CD4-positive, alpha-beta T cell treated with Interferon gamma for 1 hour (primary cell): ENCODE measurements at regions not wholly inside any gene's neighbourhood (a gene's known extent, or its start where the extent isn't known, plus 50 kb on each side); places are given as distances from the start of the nearest gene placed in this dataset.

ENCODE experiments used
- DNase-seq: peaks from one replicate; pipeline ENCODE4 v3.0.0-alpha.2; 2020

DNA sequence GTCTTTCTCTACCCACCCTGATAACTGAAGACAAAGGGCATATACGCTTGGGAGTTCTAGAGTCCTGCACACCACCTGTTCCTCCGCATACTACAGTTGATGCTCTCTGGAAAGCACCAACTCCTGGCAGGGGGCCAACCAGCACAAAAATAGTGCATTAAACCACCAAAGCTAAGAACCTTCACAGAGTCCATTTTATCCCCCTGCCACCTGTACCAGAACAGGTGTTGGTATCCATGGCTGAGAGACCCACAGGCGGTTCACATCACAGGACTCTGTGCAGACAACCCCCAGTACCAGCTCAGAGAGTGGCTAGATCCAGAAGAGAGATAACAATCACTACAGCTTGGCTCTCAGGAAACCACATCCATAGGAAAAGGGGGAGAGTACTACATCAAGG is 114.4 kb upstream of the POU1F1 start:
- no peak for DNase-seq

- no peak for DNase-seq
Measured at GRCh38 chr3:87390353-87390752, 114.0 kb upstream of the POU1F1 start.

DNA sequence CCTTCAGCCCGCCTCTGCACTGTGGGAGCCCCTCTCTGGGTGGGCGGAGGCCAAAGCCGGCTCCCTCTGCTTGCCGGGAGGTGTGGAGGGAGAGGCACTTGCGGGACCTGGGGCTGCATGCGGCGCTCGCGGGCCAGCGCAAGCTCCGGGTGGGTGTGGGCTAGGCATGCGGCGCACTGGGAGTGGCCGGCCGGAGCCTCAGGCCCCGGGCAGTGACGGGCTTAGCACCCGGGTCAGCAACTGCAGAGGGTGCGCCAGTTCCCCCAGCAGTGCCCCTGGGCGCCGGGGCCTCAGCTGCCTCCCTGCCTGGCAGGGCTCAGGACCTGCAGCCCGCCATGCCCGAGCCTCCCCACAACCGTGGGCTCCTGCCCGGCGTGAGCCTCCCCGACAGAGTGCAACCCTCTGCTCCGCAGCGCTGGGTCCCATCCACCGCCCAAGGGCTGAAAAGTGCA is 98.9 kb upstream of the POU1F1 start:
- DNase-seq: no peak

- DNase-seq: no peak
Measured at GRCh38 chr3:87370007-87370406, 93.6 kb upstream of the POU1F1 start.

DNA sequence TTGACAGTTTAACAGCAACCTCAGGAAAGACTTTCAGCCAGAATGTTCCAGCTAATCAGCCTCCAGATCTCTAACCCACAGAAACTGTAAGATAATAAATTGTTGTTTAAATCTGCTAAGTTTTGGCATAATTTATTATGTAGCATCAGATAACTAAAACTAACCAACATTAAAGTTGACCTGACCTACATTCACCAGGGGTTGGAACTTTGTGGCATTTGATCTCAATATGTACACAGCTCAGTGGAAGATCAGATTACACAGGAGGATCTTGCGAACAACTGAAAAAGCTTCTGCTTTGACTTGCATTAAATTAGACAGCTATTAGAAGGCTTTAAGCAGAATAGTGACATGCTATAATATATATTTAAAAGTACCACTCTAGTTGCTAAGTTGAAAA is 91.4 kb upstream of the POU1F1 start:
- no peak for DNase-seq

GRCh38 chr3:87363721-87364120 is 87.3 kb upstream of the POU1F1 start:
- DNase-seq: no peak

GRCh38 chr3:87361956-87362355 is 85.6 kb upstream of the POU1F1 start:
- DNase-seq: no peak

- DNase-seq: no peak
Measured at GRCh38 chr3:87361271-87361670, 84.9 kb upstream of the POU1F1 start.

- no peak for DNase-seq
Measured at GRCh38 chr3:87359826-87360225, 83.4 kb upstream of the POU1F1 start.

GRCh38 chr3:87359025-87359424 is 82.6 kb upstream of the POU1F1 start:
- no peak for DNase-seq

GRCh38 chr3:87358066-87358465 is 81.7 kb upstream of the POU1F1 start:
- DNase-seq: no peak

DNA sequence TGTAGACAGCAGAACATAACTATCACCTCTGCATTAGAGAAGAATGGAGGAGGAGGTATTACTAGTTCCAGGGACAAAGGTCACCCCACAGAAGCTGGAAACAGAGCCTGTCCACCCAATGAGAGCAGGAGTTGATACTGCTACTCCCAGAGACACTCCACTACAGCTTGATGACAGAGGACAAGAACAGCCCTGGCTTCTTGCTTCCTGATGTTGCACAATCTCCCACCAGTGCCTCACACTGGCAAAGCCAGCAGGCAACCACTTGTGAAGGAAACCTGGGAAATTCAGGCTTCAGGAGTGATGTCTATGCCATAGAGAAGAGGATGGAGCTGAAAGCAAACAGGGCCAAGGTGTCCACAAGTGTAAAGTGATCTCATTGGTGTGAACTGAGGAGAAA is 78.0 kb upstream of the POU1F1 start:
- DNase-seq: no peak

DNA sequence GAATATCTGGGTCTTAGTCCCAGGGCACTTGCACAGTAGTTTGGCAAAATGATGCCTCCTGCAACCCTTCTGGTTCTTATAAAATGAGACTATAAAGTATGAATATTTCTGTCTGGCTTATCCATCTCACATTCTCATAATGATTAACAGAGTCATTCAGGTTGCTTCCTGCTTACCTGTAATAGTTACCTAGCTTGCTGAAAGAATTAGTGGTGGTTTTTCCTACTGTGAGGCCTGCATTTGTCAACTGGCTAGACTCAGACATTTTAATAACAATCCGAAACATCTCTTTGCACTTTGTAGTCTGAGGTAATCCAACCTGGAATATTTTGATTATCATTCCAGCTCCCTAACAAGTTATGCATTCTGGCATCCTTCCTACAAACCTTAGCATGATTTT is 75.6 kb upstream of the POU1F1 start:
- no peak for DNase-seq

- peak; percentile 3 for DNase-seq
Measured at GRCh38 chr3:87350367-87351199, 74.2 kb upstream of the POU1F1 start.

DNA sequence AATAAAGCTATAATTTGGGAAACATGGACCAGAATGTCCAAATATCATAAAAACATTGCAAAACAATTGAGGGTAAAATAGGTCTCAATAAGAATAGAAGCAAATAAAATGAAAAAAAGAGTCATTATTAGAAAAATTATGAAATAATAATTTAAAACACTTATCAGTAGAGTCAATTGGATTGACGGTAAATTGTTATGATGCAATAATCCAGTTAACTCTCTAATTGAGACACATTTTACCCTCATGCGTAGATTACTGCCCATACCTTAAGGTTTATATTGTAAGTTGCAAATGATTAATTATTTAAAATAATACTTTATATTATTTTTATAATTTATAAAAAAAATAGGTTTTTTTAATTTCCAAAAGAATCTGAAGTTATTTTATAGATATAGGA is 73.4 kb upstream of the POU1F1 start:
- DNase-seq: no peak

DNA sequence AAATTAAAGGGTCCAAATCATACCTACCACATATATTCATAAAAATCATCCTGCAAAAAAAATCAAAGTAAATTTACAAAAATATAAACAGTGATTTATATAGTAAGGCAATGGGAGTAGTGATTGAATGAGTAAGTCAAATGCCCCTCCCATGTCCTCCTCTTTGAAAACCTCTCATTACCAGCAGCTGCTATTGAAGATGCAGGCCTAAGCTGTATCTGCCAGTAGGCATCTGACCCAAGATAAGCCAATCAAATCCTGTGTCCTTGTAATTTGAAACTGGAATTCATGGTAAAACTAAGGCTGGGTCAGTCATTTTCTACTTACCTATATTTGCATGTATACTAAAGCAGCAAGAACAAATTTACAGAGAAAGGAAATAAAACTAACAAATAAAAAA is 60.4 kb upstream of the POU1F1 start:
- no peak for DNase-seq

DNA sequence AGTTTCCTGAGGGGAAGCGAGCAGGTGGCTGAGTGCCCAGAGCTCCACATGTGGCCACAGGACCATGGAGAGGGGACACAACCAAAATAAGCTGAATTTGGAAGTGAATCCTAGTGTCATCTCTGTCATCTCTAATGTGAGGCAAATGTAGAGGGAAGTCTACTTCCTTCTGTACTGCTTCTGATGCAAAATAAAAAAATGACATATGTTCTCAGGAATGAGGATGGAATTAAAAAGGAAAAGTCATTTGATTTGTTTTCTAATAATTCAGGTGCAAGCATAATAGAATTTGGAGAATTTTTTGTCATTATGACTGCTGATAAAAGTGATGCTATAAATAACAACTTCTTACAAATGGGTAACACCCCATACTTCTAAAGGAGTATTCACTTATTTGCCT is 59.5 kb upstream of the POU1F1 start:
- no peak for DNase-seq

DNA sequence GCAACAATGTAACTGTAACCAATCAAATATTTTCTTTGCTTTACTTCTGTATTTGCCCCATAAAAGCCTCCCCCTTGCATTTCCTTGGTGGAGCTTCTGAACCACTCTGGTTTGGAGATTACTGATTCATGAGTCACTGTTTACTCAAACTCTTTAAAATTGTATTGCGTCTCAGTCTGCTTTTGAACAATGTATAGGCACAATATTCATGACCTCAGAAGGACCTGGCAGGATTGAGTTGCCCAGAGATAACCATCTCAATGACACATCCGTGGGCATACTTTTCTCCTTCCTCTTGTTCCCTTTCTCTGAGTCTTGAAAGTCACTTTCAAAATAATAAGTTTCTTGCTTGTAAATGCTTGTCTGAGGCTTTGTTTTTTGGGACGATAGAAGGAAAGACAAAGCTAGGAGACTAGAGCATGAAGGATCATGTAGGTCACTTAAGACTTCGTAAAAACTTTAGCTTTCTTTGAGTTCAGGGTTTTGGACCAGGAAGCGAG is 57.1 kb upstream of the POU1F1 start:
- no peak for DNase-seq

GRCh38 chr3:87332789-87333188 is 56.4 kb upstream of the POU1F1 start:
- DNase-seq: no peak

- no peak for DNase-seq
Measured at GRCh38 chr3:87329065-87329464, 52.7 kb upstream of the POU1F1 start.
